ENCODE measurements at regions not wholly inside any gene's neighbourhood (a gene's known extent, or its start where the extent isn't known, plus 50 kb on each side); places are given as distances from the start of the nearest gene placed in this dataset.

GRCh38 chrX:99415470-99415869 lies 994.6 kb downstream of the PCDH19 start (continued):
- TF ChIP-seq SIX5 (IDR thresholded peaks at IDR 0.05; ENCODE audit: low read depth, low read length) (no peak), ZNF274 (IDR thresholded peaks at IDR 0.05; ENCODE audit: borderline replicate concordance, extremely low read depth, low read length) (no peak), SAP30 (IDR thresholded peaks at IDR 0.05; ENCODE audit: insufficient read depth, insufficient replicate concordance, low read length) (no peak), NANOG (IDR thresholded peaks at IDR 0.05; ENCODE audit: insufficient read depth, low read depth, low read length, poor library complexity, severe bottlenecking) (no peak), TAF1 (IDR thresholded peaks at IDR 0.05; ENCODE audit: low read depth, low read length) (no peak)

Measured in H1 (cell line).